Gastroesophageal sphincter (tissue), 3 donors: ENCODE measurements at regions not wholly inside any gene's neighbourhood (a gene's known extent, or its start where the extent isn't known, plus 50 kb on each side); places are given as distances from the start of the nearest gene placed in this dataset.

ENCODE experiments used
- CTCF ChIP-seq, 4 experiments: fragments of 200-600 bp in 2 of 4; fragments of 450-650 bp in 2 of 4; sonication (generic) in 1 of 4; IDR thresholded peaks; one replicate each; pipeline ENCODE4 v1.5.1; 2017 to 2019; ENCODE audit warnings: antibody characterized with exemption in 4 of 4, mild to moderate bottlenecking in 2 of 4, moderate library complexity in 2 of 4
- POLR2A ChIP-seq, 2 donors: fragments of 450-650 bp; IDR thresholded peaks; one replicate each; pipeline ENCODE4 v1.6.1; 2017; ENCODE audit warnings: antibody characterized with exemption in 2 of 2, mild to moderate bottlenecking in 2 of 2, moderate library complexity in 1 of 2

GRCh38 chr10:123409884-123410283 lies 255.7 kb downstream of the BUB3 start:
- TF ChIP-seq POLR2A (IDR thresholded peaks at IDR 0.05), result no peak
- no peak for TF ChIP-seq CTCF (IDR thresholded peaks at IDR 0.05)
